ENCODE measurements at regions not wholly inside any gene's neighbourhood (a gene's known extent, or its start where the extent isn't known, plus 50 kb on each side); places are given as distances from the start of the nearest gene placed in this dataset.

GRCh38 chr17:77892031-77892430 lies 66.5 kb upstream of the TNRC6C start:
- no peak for TF ChIP-seq EZH2phosphoT487 (IDR thresholded peaks at IDR 0.05; ENCODE audit: borderline replicate concordance, low read length)
- no peak for TF ChIP-seq CTCF (IDR thresholded peaks at IDR 0.05; ENCODE audit: low read depth, low read length, poor library complexity, severe bottlenecking)
- Histone ChIP-seq H3K9me3 (ENCODE audit: control insufficient read depth, insufficient read depth, low read length) (no peaks in the 10 kb centered on the region), H3K4me1 (ENCODE audit: control insufficient read depth, low read length) (peaks cover 18% of the 10 kb centered on the region), H4K20me1 (ENCODE audit: control insufficient read depth, insufficient read depth, low read depth, low read length) (no peaks in the 10 kb centered on the region), H3K4me2 (ENCODE audit: low read length) (no peak overlapping the region), H3F3A (ENCODE audit: control insufficient read depth, insufficient read depth) (no peaks in the 10 kb centered on the region), H3K9me2 (replicated peaks; ENCODE audit: control insufficient read depth, low read length) (no peaks in the 10 kb centered on the region), H3K27ac (ENCODE audit: low read depth, low read length) (no peak overlapping the region), H3K79me2 (ENCODE audit: control insufficient read depth, low read length) (no peaks in the 10 kb centered on the region), H3K36me3 (ENCODE audit: control insufficient read depth, low read length) (no peaks in the 10 kb centered on the region), H3K27me3 (ENCODE audit: control insufficient read depth, low read length) (peaks cover 43% of the 10 kb centered on the region), H3K4me3 (ENCODE audit: low read length) (no peak overlapping the region)

- Histone ChIP-seq H4K20me1 (ENCODE audit: control insufficient read depth, insufficient read depth, low read depth, low read length) (no peaks in the 10 kb centered on the region), H3K36me3 (ENCODE audit: control insufficient read depth, low read length) (no peaks in the 10 kb centered on the region), H3F3A (ENCODE audit: control insufficient read depth, insufficient read depth) (no peaks in the 10 kb centered on the region), H3K9me2 (replicated peaks; ENCODE audit: control insufficient read depth, low read length) (no peaks in the 10 kb centered on the region), H3K27ac (ENCODE audit: low read depth, low read length) (no peak overlapping the region), H3K4me2 (ENCODE audit: low read length) (no peak overlapping the region), H3K4me3 (ENCODE audit: low read length) (no peak overlapping the region), H3K9me3 (ENCODE audit: control insufficient read depth, insufficient read depth, low read length) (no peaks in the 10 kb centered on the region), H3K27me3 (ENCODE audit: control insufficient read depth, low read length) (peaks cover 39% of the 10 kb centered on the region), H3K79me2 (ENCODE audit: control insufficient read depth, low read length) (no peaks in the 10 kb centered on the region), H3K4me1 (ENCODE audit: control insufficient read depth, low read length) (peaks cover 18% of the 10 kb centered on the region)
- no peak for TF ChIP-seq EZH2phosphoT487 (IDR thresholded peaks at IDR 0.05; ENCODE audit: borderline replicate concordance, low read length)
- TF ChIP-seq CTCF (IDR thresholded peaks at IDR 0.05; ENCODE audit: low read depth, low read length, poor library complexity, severe bottlenecking), result peak; percentile 64
These were observed 65.9 kb upstream of the TNRC6C start for GRCh38 chr17:77892469-77893143.

- TF ChIP-seq EZH2phosphoT487 (IDR thresholded peaks at IDR 0.05; ENCODE audit: borderline replicate concordance, low read length) (no peak), CTCF (IDR thresholded peaks at IDR 0.05; ENCODE audit: low read depth, low read length, poor library complexity, severe bottlenecking) (no peak)
- no peaks in the 10 kb centered on the region for H3K9me3 ChIP-seq (ENCODE audit: control insufficient read depth, insufficient read depth, low read length)
- peaks cover 19% of the 10 kb centered on the region for H3K4me1 ChIP-seq (ENCODE audit: control insufficient read depth, low read length)
- peaks cover 39% of the 10 kb centered on the region for H3K27me3 ChIP-seq (ENCODE audit: control insufficient read depth, low read length)
- H3K27ac ChIP-seq (ENCODE audit: low read depth, low read length), result no peak overlapping the region
- H3K79me2 ChIP-seq (ENCODE audit: control insufficient read depth, low read length), result no peaks in the 10 kb centered on the region
- no peaks in the 10 kb centered on the region for H3F3A ChIP-seq (ENCODE audit: control insufficient read depth, insufficient read depth)
- no peaks in the 10 kb centered on the region for H3K9me2 ChIP-seq (replicated peaks; ENCODE audit: control insufficient read depth, low read length)
- H3K4me3 ChIP-seq (ENCODE audit: low read length), result no peak overlapping the region
- no peaks in the 10 kb centered on the region for H3K36me3 ChIP-seq (ENCODE audit: control insufficient read depth, low read length)
- no peaks in the 10 kb centered on the region for H4K20me1 ChIP-seq (ENCODE audit: control insufficient read depth, insufficient read depth, low read depth, low read length)
- H3K4me2 ChIP-seq (ENCODE audit: low read length), result peak overlapping the region; percentile 35
These were observed 65.1 kb upstream of the TNRC6C start for GRCh38 chr17:77893144-77894044.
